Type B pancreatic cell (in vitro differentiated cells): ENCODE measurements at regions not wholly inside any gene's neighbourhood (a gene's known extent, or its start where the extent isn't known, plus 50 kb on each side); places are given as distances from the start of the nearest gene placed in this dataset.
"Not testable (repeated sequence)": the region's sequence is repeated elsewhere in the genome, so short reads cannot be mapped to it uniquely, and the experiment has no call there.

Experiments
- DNase-seq: peaks from one replicate; pipeline ENCODE4 v3.0.0; 2021; ENCODE audit warnings: mixed read lengths; ENCODE audit not compliant: unreplicated experiment; ENCODE audit errors: extremely low spot score
- H3K27ac Mint-ChIP-seq: 2 replicates; pipeline ENCODE4 v1.8.0; 2021; ENCODE audit warnings: mild to moderate bottlenecking, mixed read lengths
- H3K27me3 Mint-ChIP-seq: 2 replicates; pipeline ENCODE4 v1.8.0; 2021; ENCODE audit warnings: mixed read lengths
- H3K36me3 Mint-ChIP-seq: 2 replicates; pipeline ENCODE4 v1.8.0; 2021; ENCODE audit warnings: mixed read lengths
- H3K4me1 Mint-ChIP-seq: one replicate; pipeline ENCODE4 v1.8.0; 2021; ENCODE audit warnings: mixed read lengths; ENCODE audit not compliant: unreplicated experiment
- H3K4me3 Mint-ChIP-seq: 2 replicates; pipeline ENCODE4 v1.8.0; 2021; ENCODE audit warnings: mild to moderate bottlenecking, mixed read lengths
- H3K9me3 Mint-ChIP-seq: 2 replicates; pipeline ENCODE4 v1.8.0; 2021; ENCODE audit warnings: mixed read lengths
- TF ChIP-seq, protein P1 (sequence below): fragments of 200-600 bp; sonication (generic); conservative IDR thresholded peaks from 2 replicates; pipeline ENCODE4 v1.5.0; 2021; ENCODE audit warnings: antibody characterized with exemption, mild to moderate bottlenecking

DNA sequence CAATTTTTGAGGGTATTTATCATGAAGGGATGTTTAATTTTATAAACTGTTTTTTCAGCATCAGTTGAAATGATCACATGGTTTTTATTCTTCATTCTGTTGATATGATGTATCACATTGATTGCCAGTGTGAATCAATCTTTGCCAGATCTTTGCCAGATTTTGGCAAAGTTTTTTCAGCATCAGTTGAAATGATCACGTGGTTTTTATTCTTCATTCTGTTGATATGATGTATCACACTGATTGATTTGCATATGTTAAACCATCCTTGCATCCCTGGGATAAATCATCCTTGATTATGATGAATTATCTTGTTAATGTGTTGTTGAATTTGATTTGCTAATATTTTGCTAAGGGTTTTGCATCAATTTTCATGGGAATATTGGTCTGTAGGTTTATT, 140.9 kb upstream of the TAS2R1 start:
- no peak overlapping the region for H3K4me3 Mint-ChIP-seq
- H3K27ac Mint-ChIP-seq, result no peak overlapping the region
- H3K36me3 Mint-ChIP-seq, result no peaks in the 10 kb centered on the region
- TF ChIP-seq, protein P1, sequence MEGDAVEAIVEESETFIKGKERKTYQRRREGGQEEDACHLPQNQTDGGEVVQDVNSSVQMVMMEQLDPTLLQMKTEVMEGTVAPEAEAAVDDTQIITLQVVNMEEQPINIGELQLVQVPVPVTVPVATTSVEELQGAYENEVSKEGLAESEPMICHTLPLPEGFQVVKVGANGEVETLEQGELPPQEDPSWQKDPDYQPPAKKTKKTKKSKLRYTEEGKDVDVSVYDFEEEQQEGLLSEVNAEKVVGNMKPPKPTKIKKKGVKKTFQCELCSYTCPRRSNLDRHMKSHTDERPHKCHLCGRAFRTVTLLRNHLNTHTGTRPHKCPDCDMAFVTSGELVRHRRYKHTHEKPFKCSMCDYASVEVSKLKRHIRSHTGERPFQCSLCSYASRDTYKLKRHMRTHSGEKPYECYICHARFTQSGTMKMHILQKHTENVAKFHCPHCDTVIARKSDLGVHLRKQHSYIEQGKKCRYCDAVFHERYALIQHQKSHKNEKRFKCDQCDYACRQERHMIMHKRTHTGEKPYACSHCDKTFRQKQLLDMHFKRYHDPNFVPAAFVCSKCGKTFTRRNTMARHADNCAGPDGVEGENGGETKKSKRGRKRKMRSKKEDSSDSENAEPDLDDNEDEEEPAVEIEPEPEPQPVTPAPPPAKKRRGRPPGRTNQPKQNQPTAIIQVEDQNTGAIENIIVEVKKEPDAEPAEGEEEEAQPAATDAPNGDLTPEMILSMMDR, result no peak
- peaks cover 5% of the 10 kb centered on the region for H3K4me1 Mint-ChIP-seq
- no peak for DNase-seq
- H3K9me3 Mint-ChIP-seq, result peaks cover 18% of the 10 kb centered on the region
- H3K27me3 Mint-ChIP-seq, result no peaks in the 10 kb centered on the region

DNA sequence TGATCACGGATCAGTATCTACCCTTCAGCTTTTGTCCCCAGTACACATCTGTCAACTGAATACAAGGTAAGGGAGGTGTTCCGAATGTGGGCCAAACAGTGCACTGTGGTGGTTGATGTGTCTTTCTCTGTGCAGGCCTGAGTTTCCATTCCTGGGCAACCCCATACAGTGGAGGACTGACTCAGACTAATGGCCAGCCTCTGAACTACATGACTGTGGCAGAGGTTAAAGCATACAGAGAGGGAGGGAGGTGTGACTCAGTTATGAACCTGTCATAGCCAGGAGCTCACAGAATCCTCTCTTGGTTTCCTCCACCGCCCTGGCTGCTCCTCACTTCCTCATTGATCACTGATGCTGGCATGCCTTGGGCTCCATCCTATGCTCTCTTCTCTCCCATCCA, 136.4 kb upstream of the TAS2R1 start:
- H3K36me3 Mint-ChIP-seq, result no peaks in the 10 kb centered on the region

DNA sequence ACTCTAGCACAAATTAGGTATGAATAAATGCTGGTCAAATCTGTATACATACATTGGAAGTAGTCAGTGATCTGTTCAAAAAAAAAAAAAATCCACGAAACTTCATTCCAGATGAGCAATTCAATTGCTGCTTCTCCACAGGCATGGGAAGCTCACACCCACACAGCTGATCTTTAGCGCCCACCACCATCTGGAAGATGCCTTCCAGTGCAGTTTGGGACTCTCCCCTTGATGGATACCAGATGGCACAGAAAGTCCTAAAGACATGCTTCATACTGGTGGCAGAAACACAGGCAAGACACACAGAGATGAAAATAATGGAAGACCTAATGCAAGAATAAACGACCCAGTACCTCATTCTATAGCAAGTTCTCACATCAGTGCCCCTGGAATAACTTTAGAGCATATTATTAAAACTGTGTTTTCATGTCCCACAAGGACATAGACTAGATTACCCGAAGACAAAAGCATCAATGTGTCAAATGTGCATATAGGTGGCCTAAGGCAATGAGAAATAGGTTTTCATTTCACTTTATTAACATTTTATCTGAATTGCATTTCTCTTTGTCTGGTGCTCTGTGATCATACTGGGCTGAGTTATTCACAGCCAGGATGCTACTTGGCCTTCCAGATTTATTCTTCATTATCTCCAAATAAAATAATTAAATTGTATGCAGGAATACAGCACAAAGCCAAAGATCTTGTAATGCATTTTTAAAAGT, 135.4 kb upstream of the TAS2R1 start:
- no peak for DNase-seq
- Mint-ChIP-seq H3K36me3 (no peaks in the 10 kb centered on the region), H3K4me1 (peaks cover 20% of the 10 kb centered on the region), H3K27ac (no peak overlapping the region), H3K27me3 (no peaks in the 10 kb centered on the region), H3K9me3 (peaks cover 13% of the 10 kb centered on the region), H3K4me3 (no peak overlapping the region)
- TF ChIP-seq, protein P1, result no peak

More for the DNA sequence above, 136.4 kb upstream of the TAS2R1 start:
- Mint-ChIP-seq H3K27ac (no peak overlapping the region), H3K9me3 (peaks cover 13% of the 10 kb centered on the region), H3K4me1 (peaks cover 19% of the 10 kb centered on the region), H3K4me3 (no peak overlapping the region), H3K27me3 (no peaks in the 10 kb centered on the region)
- TF ChIP-seq, protein P1, result no peak
- no peak for DNase-seq

DNA sequence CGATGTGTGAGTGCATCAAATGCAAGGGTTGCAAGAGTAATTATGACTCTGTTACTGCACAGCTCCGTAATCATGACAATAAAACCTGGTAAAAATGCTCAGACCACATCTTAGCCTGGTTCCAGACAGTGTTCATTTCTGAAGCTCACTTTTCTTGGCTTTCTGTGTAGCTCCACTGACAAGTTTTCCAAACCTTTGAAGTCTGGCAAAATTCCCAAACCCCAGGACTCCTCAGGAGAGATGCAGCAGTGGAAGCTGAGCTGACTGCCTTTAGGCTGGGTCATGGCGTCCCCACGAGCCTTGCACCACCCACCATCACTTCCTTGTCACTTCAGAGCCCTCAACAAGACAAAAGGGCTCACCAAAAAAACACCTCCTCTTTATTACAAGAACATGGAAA, 131.6 kb upstream of the TAS2R1 start:
- TF ChIP-seq, protein P1, result no peak
- Mint-ChIP-seq H3K36me3 (no peaks in the 10 kb centered on the region), H3K27me3 (no peaks in the 10 kb centered on the region), H3K9me3 (no peaks in the 10 kb centered on the region), H3K4me1 (peaks cover 15% of the 10 kb centered on the region), H3K4me3 (no peak overlapping the region), H3K27ac (no peak overlapping the region)
- DNase-seq, result no peak

GRCh38 chr5:9752670-9753069, 122.5 kb upstream of the TAS2R1 start:
- H3K9me3 Mint-ChIP-seq, H3K27ac Mint-ChIP-seq, H3K4me1 Mint-ChIP-seq, H3K27me3 Mint-ChIP-seq, DNase-seq, H3K36me3 Mint-ChIP-seq, H3K4me3 Mint-ChIP-seq: not testable (repeated sequence)

DNA sequence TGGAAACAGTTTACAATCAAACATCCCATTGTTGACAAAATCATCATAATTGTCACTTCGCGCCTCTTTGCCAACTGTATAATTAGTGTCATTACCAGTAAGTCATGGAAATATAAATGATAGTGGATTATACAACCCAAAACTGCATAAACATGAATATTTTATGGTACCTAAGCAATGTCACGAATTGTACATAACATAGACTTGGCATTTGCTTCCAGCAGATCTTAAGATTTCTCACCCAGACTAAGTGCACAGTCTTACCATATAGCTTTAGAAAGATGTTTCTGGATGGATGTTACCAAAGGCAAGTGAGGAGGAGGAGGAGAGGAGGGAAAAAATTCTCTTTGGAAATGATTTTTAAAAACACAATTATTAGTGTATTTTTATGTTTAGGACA, 113.4 kb upstream of the TAS2R1 start:
- TF ChIP-seq, protein P1, result no peak
- H3K36me3 Mint-ChIP-seq, result peaks cover 4% of the 10 kb centered on the region
- H3K4me3 Mint-ChIP-seq, result no peak overlapping the region
- DNase-seq, result no peak
- no peak overlapping the region for H3K27ac Mint-ChIP-seq
- H3K4me1 Mint-ChIP-seq, result peaks cover 4% of the 10 kb centered on the region
- peaks cover 4% of the 10 kb centered on the region for H3K9me3 Mint-ChIP-seq
- peaks cover 4% of the 10 kb centered on the region for H3K27me3 Mint-ChIP-seq
